ENCODE measurements at regions not wholly inside any gene's neighbourhood (a gene's known extent, or its start where the extent isn't known, plus 50 kb on each side); places are given as distances from the start of the nearest gene placed in this dataset.
"Not testable (repeated sequence)": the region's sequence is repeated elsewhere in the genome, so short reads cannot be mapped to it uniquely, and the experiment has no call there.

DNA sequence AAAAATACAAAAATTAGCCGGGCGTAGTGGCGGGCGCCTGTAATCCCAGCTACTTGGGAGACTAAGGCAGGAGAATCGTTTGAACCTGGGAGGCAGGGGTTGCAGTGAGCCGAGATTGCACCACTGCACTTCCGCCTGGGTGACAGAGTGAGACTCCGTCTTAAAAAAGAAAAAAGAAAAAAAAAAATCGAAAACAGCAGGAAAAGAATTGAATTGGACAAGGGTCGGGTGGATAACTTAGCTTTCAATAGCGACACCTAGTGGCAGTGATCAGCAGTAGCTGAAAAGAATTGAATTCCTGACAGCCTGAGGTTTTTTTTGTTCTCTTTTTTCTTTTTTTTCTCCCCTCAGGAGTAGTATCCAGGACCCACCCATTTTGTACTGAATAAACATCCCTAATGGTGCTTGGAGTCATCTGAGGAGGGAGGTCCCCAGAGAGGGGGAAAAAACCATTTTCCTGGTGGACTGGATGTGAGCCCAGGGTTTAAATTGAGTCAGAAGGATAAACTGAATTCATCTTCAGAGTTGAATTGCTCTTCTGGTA lies 55.1 kb downstream of the CYCS start:
- peak; percentile 84 for DNase-seq

DNA sequence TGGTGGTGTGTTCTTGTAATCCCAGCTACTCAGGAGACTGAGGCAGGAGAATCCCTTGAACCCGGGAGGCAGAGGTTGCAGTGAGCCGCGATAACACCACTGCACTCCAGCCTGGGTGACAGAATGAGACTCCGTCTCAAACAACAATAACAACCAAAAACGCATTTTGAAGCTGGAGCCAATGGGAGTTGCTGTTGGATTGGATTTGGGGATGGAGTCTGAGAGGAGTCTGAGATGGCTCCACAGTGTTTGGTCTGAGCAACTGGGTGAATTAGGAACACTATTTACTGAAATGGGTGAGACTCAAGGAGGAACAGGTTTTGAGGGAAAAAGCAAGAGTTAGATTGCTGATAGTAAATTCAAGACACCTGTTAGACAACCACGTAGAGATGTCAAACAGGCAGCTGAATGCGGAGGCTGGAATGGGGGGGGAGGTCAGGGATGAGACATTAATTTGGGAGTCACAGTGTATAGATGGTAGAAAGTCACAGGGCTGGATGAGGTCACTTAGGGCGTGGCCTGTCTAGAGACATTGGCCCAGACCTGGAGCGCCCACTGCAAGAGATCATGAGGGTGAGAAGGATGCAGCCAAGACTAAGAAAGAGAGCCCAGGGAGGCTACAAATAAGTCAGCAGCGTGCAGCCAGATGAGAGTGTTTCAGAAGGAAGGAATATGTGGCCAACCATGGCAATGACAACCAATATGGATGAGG lies 56.4 kb downstream of the CYCS start:
- peak; percentile 23 for DNase-seq

DNA sequence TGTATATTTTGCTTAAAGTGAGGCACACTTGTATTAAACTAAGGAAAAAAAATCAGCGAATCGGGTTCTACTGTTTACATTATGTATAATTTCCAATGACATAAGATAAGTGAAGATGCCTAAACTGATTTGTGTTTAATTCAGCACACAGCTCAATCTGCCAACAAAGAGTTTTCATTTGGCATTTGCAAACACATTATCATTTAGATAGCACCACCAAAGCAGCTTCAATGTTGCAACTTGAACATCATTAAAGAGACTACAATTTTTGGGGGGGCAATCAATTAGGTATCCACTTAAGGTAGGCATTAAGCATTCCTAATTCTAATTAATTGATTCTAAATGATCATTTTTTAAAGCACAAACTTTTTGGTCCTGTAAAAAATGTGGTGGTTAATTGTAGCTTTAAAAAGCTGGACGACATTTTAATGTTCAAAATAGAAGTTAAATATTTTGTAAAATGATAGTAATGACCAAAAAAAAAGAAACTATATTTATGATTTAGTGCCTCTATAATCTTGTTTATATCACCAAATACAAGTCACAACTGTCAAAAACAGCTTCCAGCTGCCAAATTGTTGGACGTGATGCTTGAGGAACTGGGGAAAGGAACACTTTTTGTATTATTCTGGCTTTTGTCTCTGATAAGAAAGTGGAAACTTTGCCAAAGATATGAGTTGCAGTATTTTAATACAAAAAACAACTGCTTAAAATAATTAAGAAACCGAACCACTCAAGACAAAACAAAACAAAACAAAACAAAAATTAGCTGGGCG lies 57.1 kb downstream of the CYCS start:
- no peak for DNase-seq

DNA sequence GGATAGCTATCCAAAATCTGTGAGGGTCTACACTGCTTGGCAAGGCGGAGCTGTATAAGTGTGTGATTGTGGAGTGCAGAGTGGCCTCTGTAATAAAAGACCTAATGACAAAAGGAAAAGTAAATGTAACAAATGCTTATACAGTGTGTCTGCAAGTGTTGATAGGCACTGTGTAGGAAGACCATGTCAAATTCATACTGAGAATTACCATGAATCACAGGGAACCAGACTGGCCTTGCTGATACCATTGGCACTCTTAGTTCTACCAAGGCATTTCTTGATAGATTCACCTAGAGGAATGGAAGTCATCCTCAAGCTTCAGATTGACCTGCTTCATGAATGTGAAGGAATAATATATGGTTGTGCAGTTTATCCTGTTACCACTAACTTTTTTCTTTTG lies 58.8 kb downstream of the CYCS start:
- DNase-seq = no peak

DNA sequence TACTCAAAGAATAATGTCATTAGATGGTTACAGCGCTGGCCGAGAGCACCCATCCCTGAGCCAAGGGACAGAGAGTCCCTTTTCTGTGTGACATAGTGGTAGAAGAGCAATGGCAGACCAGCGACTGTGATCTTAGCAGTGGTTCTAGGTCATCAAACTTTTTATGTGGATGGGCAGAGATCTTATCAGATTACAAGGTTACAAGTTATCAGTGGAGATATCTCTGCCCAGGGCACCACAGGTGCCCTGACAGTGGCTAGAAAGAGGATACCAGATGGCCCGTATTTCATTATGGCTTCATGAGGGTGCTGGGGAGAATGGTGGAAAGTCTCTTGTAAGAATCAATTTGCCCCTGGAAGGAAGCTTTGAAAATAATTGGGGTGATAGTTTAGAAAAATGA lies 62.7 kb downstream of the CYCS start:
- DNase-seq = no peak

DNA sequence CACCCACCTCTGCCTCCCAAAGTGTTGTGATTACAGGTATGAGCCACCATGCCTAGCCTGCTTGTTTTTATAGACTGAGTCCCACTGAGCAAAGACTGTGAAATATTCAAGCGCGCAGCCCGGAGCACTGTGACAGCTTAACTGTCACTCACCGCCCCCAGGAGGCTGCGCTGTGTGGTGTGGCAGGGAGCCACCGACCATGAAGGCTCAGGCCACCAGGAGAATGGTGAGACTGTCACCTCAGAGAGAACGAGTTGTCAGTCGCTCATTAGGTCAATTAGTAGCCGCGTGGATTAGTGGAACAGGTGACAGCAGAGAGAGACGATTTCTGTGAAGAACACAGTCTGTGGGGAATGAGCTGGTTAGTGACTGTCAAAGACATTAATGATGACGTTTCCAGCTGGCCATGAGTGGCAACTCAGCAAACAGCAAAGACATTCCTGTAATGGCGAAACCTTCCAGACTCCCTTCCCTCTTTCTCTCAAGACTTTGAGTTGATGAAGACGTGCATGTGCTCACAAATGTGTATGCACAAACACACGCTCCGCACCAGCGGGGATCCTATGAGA lies 64.5 kb downstream of the CYCS start:
- DNase-seq = no peak

DNA sequence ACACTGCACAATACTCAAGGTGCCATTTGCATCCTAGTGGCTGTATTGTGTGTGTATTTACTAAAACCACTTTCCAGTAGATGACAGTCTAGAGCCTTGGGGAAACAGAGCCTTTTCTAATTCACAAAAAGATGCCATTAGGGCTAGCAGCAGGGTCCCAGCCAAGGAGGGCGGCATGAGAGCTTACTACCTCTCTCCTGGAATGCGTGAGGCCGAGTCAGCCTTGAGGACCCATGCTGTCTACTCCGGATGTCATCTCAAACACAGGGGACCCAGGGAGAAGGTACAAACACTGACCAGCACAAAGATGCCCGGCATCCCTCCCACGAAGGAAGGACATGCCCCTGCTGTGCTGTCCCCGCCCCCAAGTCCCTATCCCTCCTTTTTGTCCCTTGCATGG lies 65.5 kb downstream of the CYCS start:
- no peak for DNase-seq

DNA sequence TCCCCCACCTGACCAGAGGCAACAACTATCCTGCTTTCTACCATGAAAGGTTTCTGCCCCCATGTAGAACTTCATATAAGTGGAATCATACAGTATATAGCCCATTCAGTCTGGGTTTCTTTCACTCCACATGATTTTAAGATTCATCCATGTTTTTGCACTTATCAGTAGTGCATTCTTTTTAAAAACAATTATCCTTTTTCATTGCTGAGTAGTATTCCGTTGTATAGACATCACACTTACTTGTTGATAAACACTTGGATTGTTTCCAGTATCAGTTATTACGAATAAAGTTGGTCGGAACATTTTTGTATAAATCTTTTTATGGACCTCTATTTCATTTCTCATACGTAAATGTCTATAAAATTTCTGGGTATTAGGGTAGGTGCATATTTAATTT lies 68.7 kb downstream of the CYCS start:
- no peak for DNase-seq

DNA sequence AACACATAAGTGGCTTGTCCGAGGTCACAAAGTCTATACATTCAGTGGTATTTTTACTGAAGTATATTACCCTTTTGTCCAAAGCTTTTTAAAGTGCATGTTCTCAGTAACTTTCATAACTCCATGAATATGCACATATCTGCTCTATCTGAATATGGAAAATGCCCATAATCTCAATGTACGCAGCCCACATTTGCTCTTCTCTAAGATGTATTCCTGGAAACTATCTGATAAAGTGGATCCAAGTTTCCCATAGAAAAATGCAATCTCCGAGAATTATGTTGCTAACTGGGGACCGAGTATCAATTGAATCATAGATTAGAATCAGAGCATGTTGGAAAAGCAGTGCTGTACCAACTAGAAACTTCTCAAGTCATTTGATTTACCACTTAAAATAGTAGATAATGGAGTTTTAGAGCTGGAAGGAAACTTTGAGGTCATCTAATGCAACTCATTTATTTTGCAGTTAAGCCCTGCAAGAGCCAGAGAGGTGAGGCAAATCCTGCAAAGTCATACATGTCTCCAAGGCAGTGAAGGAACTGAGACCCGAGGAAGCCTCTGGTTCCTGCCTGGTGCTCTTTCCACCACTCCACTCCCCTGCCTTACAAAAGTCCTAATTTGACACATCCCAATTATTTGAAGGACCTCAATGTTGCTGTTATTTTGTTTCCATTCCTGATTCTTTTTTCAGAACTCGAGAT lies 69.4 kb downstream of the CYCS start:
- no peak for DNase-seq

DNA sequence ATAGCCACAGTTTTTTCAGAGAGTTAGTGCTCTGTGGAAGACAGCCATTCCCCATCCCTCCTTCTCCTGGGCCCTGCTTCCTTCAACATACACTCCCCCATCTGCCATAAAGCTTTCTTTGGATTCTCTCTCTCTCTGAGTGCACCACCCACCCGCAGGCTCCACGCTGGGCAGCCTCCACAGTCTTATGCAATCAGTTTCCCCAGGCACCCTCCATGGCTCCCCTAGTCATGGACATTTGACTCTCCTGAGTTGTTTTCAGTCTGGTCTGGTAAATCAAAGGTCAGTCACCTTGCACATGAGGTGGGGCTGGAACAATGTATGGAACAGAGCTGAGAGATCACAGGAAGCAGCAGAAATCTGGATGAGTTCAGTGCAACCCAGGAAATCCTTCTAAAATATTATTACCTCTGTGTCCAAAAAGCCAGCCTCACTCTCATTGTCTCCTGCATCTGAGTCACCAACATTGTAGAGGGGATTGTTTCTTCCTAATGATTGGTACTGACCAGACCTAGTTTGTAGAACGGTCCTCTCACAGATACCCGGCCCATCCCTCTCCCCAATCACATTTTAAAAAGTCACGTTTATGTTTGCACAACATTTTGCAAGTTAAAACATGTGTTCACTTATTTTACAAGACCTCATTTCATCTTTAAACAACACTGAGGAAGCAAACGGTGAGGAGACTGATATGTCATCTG lies 70.1 kb downstream of the CYCS start:
- DNase-seq = no peak

DNA sequence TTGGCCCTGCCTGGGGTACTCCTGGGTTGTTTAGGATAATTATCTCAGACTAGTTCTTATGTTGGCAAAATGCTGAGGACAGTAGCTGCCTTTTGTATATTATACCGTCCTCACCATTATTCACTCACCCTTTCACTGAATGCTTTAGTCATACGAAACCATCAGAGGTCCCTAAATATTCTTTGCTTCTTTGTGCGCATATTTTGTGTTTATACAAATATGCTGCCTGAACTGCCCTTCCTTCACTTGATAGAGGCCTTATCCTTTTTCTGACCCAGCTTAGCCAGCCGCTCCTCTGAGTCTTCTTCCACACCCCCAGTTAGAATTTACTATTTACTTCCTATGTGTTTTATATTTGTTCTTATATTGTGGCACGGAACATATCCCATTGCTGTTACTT lies 70.2 kb upstream of the OSBPL3 start:
- DNase-seq = no peak

DNA sequence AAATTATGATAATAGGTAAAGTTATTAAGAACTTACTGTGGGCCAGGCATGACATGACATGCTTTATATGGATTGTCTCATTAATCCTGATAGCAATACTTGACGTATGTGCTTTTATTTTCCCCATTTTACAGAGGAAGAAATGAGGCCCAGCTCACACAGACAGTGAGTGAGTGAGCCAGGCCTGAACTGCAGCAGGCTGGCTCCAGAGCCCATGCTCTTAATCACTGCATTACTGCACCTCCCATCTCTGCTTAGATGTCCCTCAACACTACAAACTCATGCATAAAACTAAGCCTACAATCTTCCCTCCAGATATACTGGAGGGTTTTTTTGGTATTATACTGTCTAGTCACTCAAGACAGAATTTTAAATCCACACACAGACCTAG lies 68.5 kb upstream of the OSBPL3 start:
- no peak for DNase-seq

DNA sequence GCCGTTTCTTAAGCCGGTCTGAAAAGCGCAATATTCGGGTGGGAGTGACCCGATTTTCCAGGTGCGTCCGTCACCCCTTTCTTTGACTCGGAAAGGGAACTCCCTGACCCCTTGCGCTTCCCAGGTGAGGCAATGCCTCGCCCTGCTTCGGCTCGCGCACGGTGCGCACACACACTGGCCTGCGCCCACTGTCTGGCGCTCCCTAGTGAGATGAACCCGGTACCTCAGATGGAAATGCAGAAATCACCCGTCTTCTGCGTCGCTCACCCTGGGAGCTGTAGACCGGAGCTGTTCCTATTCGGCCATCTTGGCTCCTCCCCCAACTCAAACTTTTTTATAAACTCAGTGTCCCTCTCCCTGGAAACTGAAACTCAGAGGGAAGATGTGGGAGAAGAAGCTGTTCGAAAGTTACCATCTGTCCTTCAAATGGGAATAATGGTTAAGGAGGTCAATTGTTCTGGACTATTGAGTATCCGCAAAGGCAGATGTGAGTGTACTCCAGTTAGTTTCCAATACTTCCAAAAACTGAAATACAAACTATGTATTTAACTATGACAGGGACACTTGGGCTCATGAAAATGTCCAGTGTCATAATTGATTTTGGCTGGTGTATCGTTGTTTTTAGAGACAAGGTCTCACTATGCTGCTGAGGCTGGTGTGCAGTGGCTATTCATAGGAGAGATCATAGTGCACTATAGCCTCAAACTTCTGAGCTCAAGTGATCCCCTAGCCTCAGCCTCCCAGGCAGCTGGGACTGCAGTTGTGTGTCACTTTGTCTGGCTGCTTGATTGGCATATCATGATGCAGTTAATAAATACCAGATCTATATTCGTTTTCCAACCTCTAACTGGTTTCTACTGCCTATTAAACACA lies 67.8 kb upstream of the OSBPL3 start:
- not testable (repeated sequence) for DNase-seq

DNA sequence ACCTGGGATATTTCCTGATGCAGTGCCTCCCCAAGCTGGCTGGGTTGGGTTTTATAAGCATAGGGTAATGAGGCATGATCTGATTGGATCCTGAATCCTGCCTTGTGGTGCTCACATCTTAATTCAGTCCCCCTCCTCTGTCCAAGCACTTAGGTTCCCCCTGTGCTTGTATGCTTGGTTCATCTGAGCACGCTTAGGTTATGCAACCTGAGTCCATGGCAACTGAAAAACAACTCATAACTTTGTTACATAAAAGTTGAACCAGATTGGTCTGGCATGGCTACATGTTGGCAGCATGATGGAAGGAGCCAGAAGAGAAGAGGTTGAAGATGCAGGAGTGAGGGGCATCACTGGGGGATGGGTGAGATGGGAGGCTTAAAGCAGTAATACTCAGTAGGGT lies 57.3 kb upstream of the OSBPL3 start:
- DNase-seq = no peak

DNA sequence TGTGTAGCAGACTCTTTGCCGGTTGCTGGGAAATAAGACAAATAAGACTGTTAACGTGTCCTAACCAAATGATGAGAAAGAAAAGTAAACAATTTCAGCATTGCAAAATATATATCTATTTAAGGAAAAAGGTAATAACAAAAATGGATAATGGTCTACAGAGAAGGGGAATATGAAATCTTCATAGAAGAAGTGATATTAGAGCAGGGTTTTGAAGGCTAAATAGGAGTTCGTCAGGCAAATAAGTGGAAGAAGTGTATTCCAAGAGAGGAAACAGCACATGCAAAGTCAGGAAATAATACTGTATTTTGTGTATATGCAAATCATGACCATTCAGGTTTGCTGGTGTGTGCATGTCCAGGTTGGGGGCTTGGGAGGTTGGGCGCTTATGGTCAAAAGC lies 55.3 kb upstream of the OSBPL3 start:
- DNase-seq = no peak

DNA sequence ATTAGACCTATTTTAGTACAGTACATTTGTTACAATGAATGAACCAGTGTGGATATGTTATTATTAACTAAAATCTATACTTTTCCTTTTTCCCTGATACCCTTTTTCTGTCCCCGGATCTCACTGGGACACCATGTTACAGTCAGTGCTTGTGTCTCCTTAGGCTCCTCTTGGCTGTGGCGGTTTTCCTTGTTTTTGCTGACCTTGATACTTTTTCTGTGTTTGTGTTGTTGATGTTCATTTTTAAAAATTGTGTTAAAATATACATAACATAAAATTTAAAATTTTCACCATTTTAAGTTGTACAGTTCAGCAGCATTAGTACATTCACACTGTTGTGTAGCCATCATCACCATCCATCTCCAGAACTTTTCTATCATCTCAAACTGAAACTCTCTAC lies 54.2 kb upstream of the OSBPL3 start:
- no peak for DNase-seq

DNA sequence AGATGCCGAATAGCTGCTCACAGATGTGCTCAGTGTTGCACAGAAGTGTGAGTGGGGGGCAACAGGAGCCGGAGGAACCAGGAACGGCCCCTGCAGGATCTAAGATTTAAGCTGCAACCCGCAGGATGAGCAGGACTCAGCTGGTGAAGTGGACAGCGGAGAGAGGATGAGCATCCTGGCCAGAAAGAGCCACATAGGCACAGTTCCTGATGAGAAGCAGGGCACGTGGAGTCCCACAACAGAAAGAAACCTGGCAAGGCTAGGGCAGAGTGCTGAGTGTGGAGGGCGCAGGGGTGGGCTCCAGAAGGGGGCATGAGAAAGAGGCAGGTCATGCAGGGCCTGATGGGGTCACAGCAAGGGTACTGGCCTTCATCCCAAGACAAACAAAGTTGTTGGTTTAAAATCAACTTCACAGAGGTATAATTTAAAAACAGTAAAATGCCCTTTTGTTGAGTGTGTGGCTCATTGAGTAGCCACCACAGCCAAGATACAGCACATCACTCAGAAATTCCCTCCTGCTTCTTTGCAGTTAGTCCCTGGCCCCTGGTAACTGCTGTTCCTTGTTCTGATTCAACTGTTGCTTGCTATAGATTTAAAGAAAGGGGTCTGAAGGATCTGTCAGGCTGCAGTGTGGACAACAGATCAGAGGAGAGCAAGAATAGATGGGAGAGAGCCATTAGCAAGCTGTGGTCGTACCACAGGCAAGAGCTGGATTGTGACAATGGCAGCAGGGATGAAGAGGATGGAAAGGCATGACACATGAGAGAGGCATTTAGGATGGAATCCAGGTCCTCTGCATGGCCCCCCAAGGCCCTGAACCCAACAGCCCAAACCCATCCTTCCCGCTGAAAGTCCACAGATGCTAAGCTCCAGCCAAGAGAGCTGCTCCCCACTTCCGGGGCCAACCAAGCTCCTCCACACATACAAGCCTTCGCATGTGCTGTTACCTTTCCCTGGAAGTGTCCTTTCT lies 53.1 kb upstream of the OSBPL3 start:
- DNase-seq = peak; percentile 28

DNA sequence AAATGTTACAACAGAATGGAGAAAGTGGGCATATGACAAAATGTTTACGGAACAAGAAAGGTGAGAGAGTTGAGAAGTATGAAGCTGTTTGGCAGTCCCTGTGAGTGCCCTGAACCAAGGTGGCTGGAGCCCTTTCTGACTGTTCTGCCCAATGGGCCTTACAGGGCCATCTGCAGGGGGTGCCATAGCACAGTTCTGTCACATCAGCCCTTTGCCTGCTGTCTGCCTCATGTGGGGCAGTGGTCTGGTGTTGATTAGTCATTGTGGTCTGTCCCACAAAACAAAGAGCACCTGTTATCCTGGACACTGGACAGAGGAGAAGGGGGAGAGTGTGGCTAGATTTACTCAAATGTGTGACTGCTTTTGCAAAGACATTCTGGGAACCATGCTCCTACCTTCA lies 51.5 kb upstream of the OSBPL3 start:
- DNase-seq = no peak

DNA sequence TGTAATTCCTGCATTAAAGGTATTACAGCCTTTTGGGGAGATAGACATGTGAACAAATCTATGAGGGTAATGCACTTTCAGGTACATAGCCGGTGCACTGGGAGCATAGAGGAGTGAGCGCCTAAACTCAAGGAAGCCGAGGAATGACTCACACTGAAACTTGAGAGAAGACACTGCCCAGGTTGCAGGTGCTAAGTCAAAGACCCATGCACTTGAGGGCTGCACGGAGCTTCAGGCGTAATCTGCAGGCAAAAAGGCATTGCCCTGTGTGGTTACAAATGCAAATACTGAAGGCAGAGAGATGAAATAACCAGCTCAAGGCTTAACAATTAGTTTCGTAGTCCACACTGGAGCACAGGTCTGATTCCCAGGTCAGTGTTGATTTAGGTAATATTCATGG lies 51.0 kb upstream of the OSBPL3 start:
- DNase-seq = no peak
